ENCODE measurements at regions not wholly inside any gene's neighbourhood (a gene's known extent, or its start where the extent isn't known, plus 50 kb on each side); places are given as distances from the start of the nearest gene placed in this dataset.
A peak's percentile ranks its signal among the peaks of the same experiment; 100 is the strongest.
"Not testable (repeated sequence)": the region's sequence is repeated elsewhere in the genome, so short reads cannot be mapped to it uniquely, and the experiment has no call there.

DNA sequence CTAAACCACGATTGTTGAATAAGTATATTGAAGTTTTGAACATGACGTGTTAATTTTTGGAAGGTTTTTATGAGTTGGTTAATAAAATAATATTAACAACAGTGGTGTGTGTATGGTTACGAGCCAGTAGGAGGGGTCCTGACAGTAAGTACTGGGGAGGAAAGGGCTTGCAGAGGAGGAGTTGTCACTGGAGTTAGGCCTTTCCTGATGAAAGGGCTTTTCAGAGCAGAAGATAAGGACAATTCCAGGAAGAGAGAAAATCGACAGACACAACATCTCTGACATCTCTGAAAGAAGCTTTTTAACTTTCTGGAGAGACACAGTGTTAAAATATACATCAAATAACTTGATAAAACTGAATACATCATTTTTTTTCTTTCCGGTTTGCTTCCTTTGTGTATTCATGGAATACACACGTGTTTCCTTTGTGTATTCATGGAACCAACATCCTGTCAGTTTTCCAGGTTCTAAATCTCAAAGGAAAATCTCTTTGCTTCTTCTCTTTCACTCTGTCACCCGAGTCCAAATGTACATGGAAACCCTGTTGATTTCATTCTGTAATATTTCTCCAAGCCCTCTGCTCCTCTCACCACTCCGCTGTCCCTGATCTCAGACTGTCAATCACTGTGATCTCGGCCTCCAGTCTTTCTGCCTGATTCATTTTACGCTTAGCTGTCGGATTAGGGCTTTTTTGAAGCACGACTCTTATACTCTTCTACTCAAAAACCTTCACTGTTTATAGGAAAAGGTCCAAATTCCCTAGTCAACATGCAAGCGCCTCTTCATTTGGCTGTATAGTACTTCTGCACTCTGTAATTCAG is 374.4 kb downstream of the DLEU7 start:
- Histone ChIP-seq H3K9ac (ENCODE audit: low read length) (no peak overlapping the region), H3K27ac (ENCODE audit: low read depth, low read length, poor library complexity, severe bottlenecking) (no peak overlapping the region), H3K79me2 (ENCODE audit: insufficient read depth, low read length) (no peaks in the 10 kb centered on the region), H3K4me1 (ENCODE audit: insufficient read depth, low read length, severe bottlenecking) (peaks cover 1% of the 10 kb centered on the region), H2AFZ (ENCODE audit: low read length) (no peak overlapping the region), H3K9me3 (ENCODE audit: low read length) (no peaks in the 10 kb centered on the region), H4K20me1 (ENCODE audit: insufficient read depth, low read length) (no peaks in the 10 kb centered on the region), H3K9me2 (ENCODE audit: low read depth, low read length) (no peaks in the 10 kb centered on the region), H3K4me3 (ENCODE audit: low read depth, low read length, poor library complexity, severe bottlenecking) (no peak overlapping the region), H3K4me2 (ENCODE audit: low read length) (no peak overlapping the region), H3K36me3 (ENCODE audit: insufficient read depth, low read length) (no peaks in the 10 kb centered on the region), H3F3A (ENCODE audit: insufficient read depth, low read length) (no peaks in the 10 kb centered on the region), H3K27me3 (ENCODE audit: insufficient read depth, low read length) (no peaks in the 10 kb centered on the region)
- TF ChIP-seq EZH2 (IDR thresholded peaks at IDR 0.05; ENCODE audit: borderline replicate concordance, low read length): no peak
- TF ChIP-seq, protein P1, sequence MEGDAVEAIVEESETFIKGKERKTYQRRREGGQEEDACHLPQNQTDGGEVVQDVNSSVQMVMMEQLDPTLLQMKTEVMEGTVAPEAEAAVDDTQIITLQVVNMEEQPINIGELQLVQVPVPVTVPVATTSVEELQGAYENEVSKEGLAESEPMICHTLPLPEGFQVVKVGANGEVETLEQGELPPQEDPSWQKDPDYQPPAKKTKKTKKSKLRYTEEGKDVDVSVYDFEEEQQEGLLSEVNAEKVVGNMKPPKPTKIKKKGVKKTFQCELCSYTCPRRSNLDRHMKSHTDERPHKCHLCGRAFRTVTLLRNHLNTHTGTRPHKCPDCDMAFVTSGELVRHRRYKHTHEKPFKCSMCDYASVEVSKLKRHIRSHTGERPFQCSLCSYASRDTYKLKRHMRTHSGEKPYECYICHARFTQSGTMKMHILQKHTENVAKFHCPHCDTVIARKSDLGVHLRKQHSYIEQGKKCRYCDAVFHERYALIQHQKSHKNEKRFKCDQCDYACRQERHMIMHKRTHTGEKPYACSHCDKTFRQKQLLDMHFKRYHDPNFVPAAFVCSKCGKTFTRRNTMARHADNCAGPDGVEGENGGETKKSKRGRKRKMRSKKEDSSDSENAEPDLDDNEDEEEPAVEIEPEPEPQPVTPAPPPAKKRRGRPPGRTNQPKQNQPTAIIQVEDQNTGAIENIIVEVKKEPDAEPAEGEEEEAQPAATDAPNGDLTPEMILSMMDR (IDR thresholded peaks at IDR 0.05; ENCODE audit: low read length): no peak

DNA sequence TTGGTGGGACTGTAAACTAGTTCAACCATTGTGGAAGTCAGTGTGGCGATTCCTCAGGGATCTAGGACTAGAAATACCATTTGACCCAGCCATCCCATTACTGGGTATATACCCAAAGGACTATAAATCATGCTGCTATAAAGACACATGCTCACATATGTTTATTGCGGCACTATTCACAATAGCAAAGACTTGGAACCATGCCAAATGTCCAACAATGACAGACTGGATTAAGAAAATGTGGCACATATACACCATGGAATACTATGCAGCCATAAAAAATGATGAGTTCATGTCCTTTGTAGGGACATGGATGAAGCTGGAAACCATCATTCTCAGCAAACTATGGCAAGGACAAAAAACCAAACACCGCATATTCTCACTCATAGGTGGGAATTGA is 370.4 kb downstream of the DLEU7 start:
- not testable (repeated sequence) for H2AFZ ChIP-seq (ENCODE audit: low read length); H3K27me3 ChIP-seq (ENCODE audit: insufficient read depth, low read length); H3K9ac ChIP-seq (ENCODE audit: low read length); H3K27ac ChIP-seq (ENCODE audit: low read depth, low read length, poor library complexity, severe bottlenecking); H3K4me3 ChIP-seq (ENCODE audit: low read depth, low read length, poor library complexity, severe bottlenecking); H3F3A ChIP-seq (ENCODE audit: insufficient read depth, low read length); H3K9me3 ChIP-seq (ENCODE audit: low read length); H3K36me3 ChIP-seq (ENCODE audit: insufficient read depth, low read length); H4K20me1 ChIP-seq (ENCODE audit: insufficient read depth, low read length); H3K4me2 ChIP-seq (ENCODE audit: low read length); H3K79me2 ChIP-seq (ENCODE audit: insufficient read depth, low read length); H3K9me2 ChIP-seq (ENCODE audit: low read depth, low read length)
- H3K4me1 ChIP-seq (ENCODE audit: insufficient read depth, low read length, severe bottlenecking): peaks cover 27% of the 10 kb centered on the region

DNA sequence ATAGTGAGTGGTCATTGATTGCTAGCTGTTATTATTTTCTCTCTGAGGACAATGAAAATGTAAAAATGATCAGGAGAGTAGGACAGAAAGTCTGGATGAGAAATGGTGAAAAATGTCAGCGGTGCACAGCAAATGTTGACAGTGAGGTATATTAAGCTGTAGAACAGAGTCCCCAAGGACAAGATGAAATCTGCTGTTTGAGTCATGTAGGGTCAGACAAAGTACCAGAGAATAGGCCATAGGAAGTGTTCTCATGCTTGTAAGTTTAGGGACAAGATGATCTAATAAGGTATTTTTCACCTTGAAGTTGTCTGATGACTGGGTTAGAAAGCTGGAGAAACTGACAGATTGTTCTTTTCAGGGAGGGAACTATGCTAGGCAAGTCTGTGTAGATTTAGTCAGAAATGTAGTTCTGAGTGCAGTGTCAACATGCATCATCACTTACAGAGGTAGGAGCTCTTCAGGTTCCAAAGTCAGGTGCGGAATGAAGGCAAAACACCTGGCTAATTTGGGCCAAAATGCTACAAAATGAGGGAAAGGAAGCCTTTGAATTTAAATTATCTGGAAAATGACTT is 369.3 kb downstream of the DLEU7 start:
- Histone ChIP-seq H3K79me2 (ENCODE audit: insufficient read depth, low read length) (no peaks in the 10 kb centered on the region), H3K9ac (ENCODE audit: low read length) (no peak overlapping the region)
- TF ChIP-seq, protein P1 (IDR thresholded peaks at IDR 0.05; ENCODE audit: low read length): no peak
- no peak for TF ChIP-seq EZH2 (IDR thresholded peaks at IDR 0.05; ENCODE audit: borderline replicate concordance, low read length)

More for the DNA sequence above, 369.3 kb downstream of the DLEU7 start:
- H3K9me2 ChIP-seq (ENCODE audit: low read depth, low read length): no peaks in the 10 kb centered on the region
- H3K4me3 ChIP-seq (ENCODE audit: low read depth, low read length, poor library complexity, severe bottlenecking): no peak overlapping the region
- H3K4me2 ChIP-seq (ENCODE audit: low read length): no peak overlapping the region
- no peaks in the 10 kb centered on the region for H3F3A ChIP-seq (ENCODE audit: insufficient read depth, low read length)
- H3K4me1 ChIP-seq (ENCODE audit: insufficient read depth, low read length, severe bottlenecking): peaks cover 35% of the 10 kb centered on the region
- no peaks in the 10 kb centered on the region for H4K20me1 ChIP-seq (ENCODE audit: insufficient read depth, low read length)
- H3K27me3 ChIP-seq (ENCODE audit: insufficient read depth, low read length): no peaks in the 10 kb centered on the region
- H3K27ac ChIP-seq (ENCODE audit: low read depth, low read length, poor library complexity, severe bottlenecking): peak overlapping the region; percentile 33
- H3K36me3 ChIP-seq (ENCODE audit: insufficient read depth, low read length): no peaks in the 10 kb centered on the region
- 0 out of 2 replicates have a peak overlapping the region, but pooled peaks have one; percentile 21 for H2AFZ ChIP-seq (ENCODE audit: low read length)
- no peaks in the 10 kb centered on the region for H3K9me3 ChIP-seq (ENCODE audit: low read length)

Measured in OCI-LY1 (cell line).